ENCODE measurements at regions not wholly inside any gene's neighbourhood (a gene's known extent, or its start where the extent isn't known, plus 50 kb on each side); places are given as distances from the start of the nearest gene placed in this dataset.

GRCh38 chr9:107898761-107899160, 409.2 kb upstream of the KLF4 start:
- no peak overlapping the region for H3K4me3 Mint-ChIP-seq
- H3K79me2 ChIP-seq (ENCODE audit: insufficient read depth, low read length): no peaks in the 10 kb centered on the region

More at GRCh38 chr9:107898761-107899160, 409.2 kb upstream of the KLF4 start:
- H3K9me3 Mint-ChIP-seq: peaks cover 2 to 3% of the 10 kb centered on the region in 2 experiments; a peak in 2 of 5 replicates
- Histone ChIP-seq H3K14ac (ENCODE audit: insufficient read depth, low read length) (no peak overlapping the region), H3K23me2 (ENCODE audit: insufficient read length, low read depth, low read length, poor library complexity, severe bottlenecking) (no peaks in the 10 kb centered on the region), H3K27me3 (ENCODE audit: insufficient read depth, low read length) (no peaks in the 10 kb centered on the region), H4K8ac (replicated peaks; ENCODE audit: insufficient read length, low read depth, low read length) (no peak overlapping the region), H3K27ac (ENCODE audit: insufficient read length, low read depth, low read length) (no peak overlapping the region), H3K4me2 (ENCODE audit: insufficient read depth, insufficient read length, low read length) (no peak overlapping the region), H2AFZ (ENCODE audit: low read length) (no peak overlapping the region), H3T11ph (ENCODE audit: low read length) (no peak overlapping the region), H3K4ac (ENCODE audit: low read depth, low read length) (no peak overlapping the region), H2BK12ac (ENCODE audit: insufficient read length, low read depth, low read length) (no peak overlapping the region), H2AK5ac (ENCODE audit: insufficient read length, low read length) (no peak overlapping the region), H4K20me1 (ENCODE audit: control insufficient read depth, insufficient read depth, insufficient read length) (no peaks in the 10 kb centered on the region), H3K18ac (ENCODE audit: insufficient read length, low read depth, low read length) (no peak overlapping the region), H3K9ac (ENCODE audit: extremely low read depth, insufficient read length, low read length) (no peak overlapping the region), H3K4me1 (ENCODE audit: insufficient read depth, low read length) (no peaks in the 10 kb centered on the region), H3K56ac (ENCODE audit: insufficient read length, low read depth, low read length) (no peak overlapping the region), H4K91ac (ENCODE audit: insufficient read length, low read depth, low read length) (no peak overlapping the region), H2BK20ac (ENCODE audit: low read depth, low read length, poor library complexity, severe bottlenecking) (no peak overlapping the region), H3K9me3 (ENCODE audit: control insufficient read depth, low read depth, low read length) (no peaks in the 10 kb centered on the region), H4K5ac (ENCODE audit: insufficient read length, low read depth, low read length) (no peak overlapping the region), H3K79me1 (ENCODE audit: insufficient read depth, low read depth, low read length, poor library complexity, severe bottlenecking) (no peaks in the 10 kb centered on the region), H2BK120ac (ENCODE audit: low read depth, low read length, poor library complexity, severe bottlenecking) (no peak overlapping the region), H3K23ac (ENCODE audit: insufficient read length, low read depth, low read length) (no peak overlapping the region), H2BK15ac (ENCODE audit: low read depth, low read length) (no peak overlapping the region), H2BK5ac (ENCODE audit: insufficient read length, low read length) (no peak overlapping the region)
- no peak overlapping the region for H3K27ac Mint-ChIP-seq
- no CpG with 5 or more reads among the region's 2 CpGs for WGBS (ENCODE audit: extremely low coverage, insufficient read length, low lambda C conversion rate)
- H3K36me3 Mint-ChIP-seq (ENCODE audit: insufficient read depth in 1 of 3, low read depth in 3 of 3): no peaks in the 10 kb centered on the region; a peak in 1 of 7 replicates
- H3K27me3 Mint-ChIP-seq (ENCODE audit: low read depth): peaks cover 2% of the 10 kb centered on the region; the same call in 1 of the 2 replicates
- peaks cover 13% of the 10 kb centered on the region in 2 experiments for H3K4me1 Mint-ChIP-seq
- TF ChIP-seq CTCF (conservative IDR thresholded peaks at IDR 0.05): no peak
- no peak for DNase-seq
